ENCODE measurements at regions not wholly inside any gene's neighbourhood (a gene's known extent, or its start where the extent isn't known, plus 50 kb on each side); places are given as distances from the start of the nearest gene placed in this dataset.

DNA sequence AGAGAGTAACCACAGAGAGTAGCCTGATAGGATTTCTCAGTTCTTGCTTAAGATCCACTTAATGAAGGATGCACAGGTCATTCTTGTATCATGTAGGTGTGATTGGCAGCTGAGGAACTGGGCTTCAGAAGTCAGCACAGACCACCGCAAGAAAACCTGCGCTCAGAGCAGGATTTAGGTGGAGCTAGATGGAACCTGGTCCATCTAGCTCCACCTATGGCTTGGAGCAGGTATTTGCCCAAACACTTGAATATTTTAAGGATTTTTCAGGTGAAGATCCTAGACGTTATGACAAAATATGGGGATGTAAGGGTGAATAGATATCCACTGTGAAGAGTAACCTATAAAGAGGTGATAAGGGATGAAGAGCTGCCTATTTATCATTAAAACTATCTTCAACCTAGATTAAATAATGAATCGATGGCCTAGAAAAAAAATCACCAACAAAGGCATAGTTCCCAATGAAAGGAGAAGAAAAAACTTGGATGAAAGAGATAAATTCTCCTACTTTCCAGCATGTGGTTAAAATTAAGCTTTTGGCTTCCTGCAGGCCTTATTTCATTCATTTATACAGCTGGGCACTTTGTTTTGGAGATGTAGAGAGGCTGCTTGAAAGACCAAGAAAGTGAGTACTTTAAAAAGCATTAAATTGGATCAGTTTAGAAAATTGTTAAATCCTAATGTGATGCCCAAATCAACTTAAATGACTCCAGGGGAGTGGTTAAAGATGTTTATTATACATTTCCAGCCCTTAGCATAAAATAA, 778.4 kb upstream of the GJE1 start:
- TF ChIP-seq CTCF (IDR thresholded peaks at IDR 0.05; ENCODE audit: insufficient read depth, low read depth, low read length) (no peak), EZH2 (IDR thresholded peaks at IDR 0.05; ENCODE audit: insufficient read depth, low read length) (no peak)
